Gastroesophageal sphincter (tissue), 3 donors: ENCODE measurements at regions not wholly inside any gene's neighbourhood (a gene's known extent, or its start where the extent isn't known, plus 50 kb on each side); places are given as distances from the start of the nearest gene placed in this dataset.

Source experiments
- CTCF ChIP-seq, 4 experiments: fragments of 200-600 bp in 2 of 4; fragments of 450-650 bp in 2 of 4; sonication (generic) in 1 of 4; IDR thresholded peaks; one replicate each; pipeline ENCODE4 v1.5.1; 2017 to 2019; ENCODE audit warnings: antibody characterized with exemption in 4 of 4, mild to moderate bottlenecking in 2 of 4, moderate library complexity in 2 of 4
- EP300 ChIP-seq: sonication (generic); formaldehyde crosslinking; IDR thresholded peaks from one replicate; pipeline ENCODE4 v1.6.1; 2017; ENCODE audit warnings: antibody characterized with exemption, mild to moderate bottlenecking
- POLR2A ChIP-seq, 2 donors: fragments of 450-650 bp; IDR thresholded peaks; one replicate each; pipeline ENCODE4 v1.6.1; 2017; ENCODE audit warnings: antibody characterized with exemption in 2 of 2, mild to moderate bottlenecking in 2 of 2, moderate library complexity in 1 of 2
- POLR2AphosphoS5 ChIP-seq: sonication (generic); formaldehyde crosslinking; IDR thresholded peaks from one replicate; pipeline ENCODE4 v1.6.1; 2017; ENCODE audit warnings: antibody characterized with exemption

- no peak for TF ChIP-seq POLR2A (IDR thresholded peaks at IDR 0.05)
- TF ChIP-seq EP300 = no peak
- TF ChIP-seq POLR2AphosphoS5 = no peak
- TF ChIP-seq CTCF (IDR thresholded peaks at IDR 0.05) = no peak
Observed at GRCh38 chr22:48885919-48886305, 941.8 kb downstream of the BRD1 start.
